ENCODE measurements at regions not wholly inside any gene's neighbourhood (a gene's known extent, or its start where the extent isn't known, plus 50 kb on each side); places are given as distances from the start of the nearest gene placed in this dataset.

DNA sequence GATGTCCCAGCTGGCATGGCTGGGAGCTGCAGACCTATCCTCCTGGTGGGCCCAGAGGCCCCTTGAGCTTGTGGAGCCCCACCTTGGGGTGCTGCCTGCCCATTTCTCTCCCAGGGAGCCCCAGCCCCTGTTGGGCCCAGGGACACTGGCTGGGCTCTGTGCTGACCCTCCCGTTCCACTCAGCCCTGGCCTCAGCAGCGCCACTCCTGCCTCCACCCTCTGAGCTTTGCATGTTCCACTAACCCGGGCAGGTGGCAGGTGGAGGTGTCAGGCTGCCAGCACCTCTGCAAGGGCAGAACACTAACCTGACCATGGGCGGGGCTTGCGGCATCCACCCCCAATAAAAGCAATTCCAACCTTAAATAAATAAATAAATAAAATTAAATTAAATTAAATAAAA is 299.2 kb downstream of the LRIG3 start:
- ATAC-seq (ENCODE audit: poor library complexity) (no peak), DNase-seq (no peak)
- Histone ChIP-seq H3K27me3 (ENCODE audit: control insufficient read depth in 1 of 2, insufficient read depth in 2 of 2, low read length in 2 of 2) (no peaks in the 10 kb centered on the region), H3K4me3 (ENCODE audit: low read length) (no peak overlapping the region), H3K9me3 (ENCODE audit: control insufficient read depth in 1 of 2, insufficient read depth in 1 of 2, low read length in 2 of 2) (peaks cover 0 to 6% of the 10 kb centered on the region in 2 experiments), H3K4me1 (ENCODE audit: insufficient read depth, low read length) (no peaks in the 10 kb centered on the region), H3K36me3 (ENCODE audit: insufficient read depth, low read length) (no peaks in the 10 kb centered on the region), H3K27ac (ENCODE audit: low read depth in 1 of 2, low read length in 2 of 2) (no peak overlapping the region)
- CTCF ChIA-PET = no interaction called here
- no peak for TF ChIP-seq CTCF (IDR thresholded peaks at IDR 0.05)
- intact Hi-C loops (cut with DNase I, micrococcal nuclease) = no loop called here
- H3K4me1 Mint-ChIP-seq (ENCODE audit: low read depth) = no peaks in the 10 kb centered on the region
- no peak overlapping the region for H3K4me3 Mint-ChIP-seq
- H3K27me3 Mint-ChIP-seq = no peaks in the 10 kb centered on the region
- H3K27ac Mint-ChIP-seq = no peak overlapping the region
- no peaks in the 10 kb centered on the region for H3K36me3 Mint-ChIP-seq (ENCODE audit: low read depth)
- H3K9me3 Mint-ChIP-seq = peaks cover 2% of the 10 kb centered on the region
- POLR2A ChIA-PET = no interaction called here

DNA sequence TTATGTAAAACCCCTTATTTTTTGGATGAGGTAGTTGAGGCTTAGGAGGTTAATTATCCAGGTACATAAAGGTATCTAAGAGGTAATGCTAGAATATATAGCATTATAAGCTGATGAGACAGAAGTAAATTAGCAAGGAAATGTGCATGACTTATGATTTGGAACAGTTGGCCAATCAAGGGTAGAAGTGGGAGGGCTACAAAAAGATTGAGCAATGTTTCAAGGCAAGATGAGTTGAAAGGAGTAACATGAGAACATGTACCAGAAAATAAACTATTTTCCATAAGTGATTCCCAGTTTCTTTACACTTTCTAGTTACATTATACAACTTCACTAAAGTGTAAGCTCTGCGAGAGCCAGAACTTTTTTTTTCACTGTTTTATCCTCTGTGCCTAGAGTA is 290.9 kb downstream of the LRIG3 start:
- Mint-ChIP-seq H3K4me1 (ENCODE audit: low read depth) (no peaks in the 10 kb centered on the region), H3K27me3 (no peaks in the 10 kb centered on the region), H3K36me3 (ENCODE audit: low read depth) (no peaks in the 10 kb centered on the region), H3K9me3 (peaks cover 2% of the 10 kb centered on the region), H3K4me3 (no peak overlapping the region), H3K27ac (no peak overlapping the region)
- POLR2A ChIA-PET = no interaction called here
- CTCF ChIA-PET = no interaction called here
- peaks cover 4% of the 10 kb centered on the region in 2 experiments for H3K9me3 ChIP-seq (ENCODE audit: control insufficient read depth in 1 of 2, insufficient read depth in 1 of 2, low read length in 2 of 2)
- no peak for TF ChIP-seq CTCF (IDR thresholded peaks at IDR 0.05)
- H3K4me3 ChIP-seq (ENCODE audit: low read length) = no peak overlapping the region
- no peak for DNase-seq
- no peaks in the 10 kb centered on the region for H3K27me3 ChIP-seq (ENCODE audit: control insufficient read depth in 1 of 2, insufficient read depth in 2 of 2, low read length in 2 of 2)
- H3K4me1 ChIP-seq (ENCODE audit: insufficient read depth, low read length) = no peaks in the 10 kb centered on the region
- H3K36me3 ChIP-seq (ENCODE audit: insufficient read depth, low read length) = no peaks in the 10 kb centered on the region
- intact Hi-C loops (cut with DNase I, micrococcal nuclease) = no loop called here
- no peak for ATAC-seq (ENCODE audit: poor library complexity)
- H3K27ac ChIP-seq (ENCODE audit: low read depth in 1 of 2, low read length in 2 of 2) = no peak overlapping the region

GRCh38 chr12:58633479-58633878 is 286.8 kb downstream of the LRIG3 start:
- Mint-ChIP-seq H3K4me1 (ENCODE audit: low read depth) (no peaks in the 10 kb centered on the region), H3K9me3 (peaks cover 3% of the 10 kb centered on the region), H3K27ac (no peak overlapping the region), H3K4me3 (no peak overlapping the region), H3K27me3 (no peaks in the 10 kb centered on the region), H3K36me3 (ENCODE audit: low read depth) (no peaks in the 10 kb centered on the region)
- CTCF ChIA-PET = no interaction called here
- intact Hi-C loops (cut with DNase I, micrococcal nuclease) = no loop called here
- ATAC-seq (ENCODE audit: poor library complexity) (no peak), DNase-seq (no peak)
- H3K27ac ChIP-seq (ENCODE audit: low read depth in 1 of 2, low read length in 2 of 2) = no peak overlapping the region
- no peaks in the 10 kb centered on the region for H3K27me3 ChIP-seq (ENCODE audit: control insufficient read depth in 1 of 2, insufficient read depth in 2 of 2, low read length in 2 of 2)
- no peaks in the 10 kb centered on the region for H3K4me1 ChIP-seq (ENCODE audit: insufficient read depth, low read length)
- H3K9me3 ChIP-seq (ENCODE audit: control insufficient read depth in 1 of 2, insufficient read depth in 1 of 2, low read length in 2 of 2) = peaks cover 4 to 9% of the 10 kb centered on the region in 2 experiments
- POLR2A ChIA-PET = no interaction called here
- no peak for TF ChIP-seq CTCF (IDR thresholded peaks at IDR 0.05)
- no peaks in the 10 kb centered on the region for H3K36me3 ChIP-seq (ENCODE audit: insufficient read depth, low read length)
- no peak overlapping the region for H3K4me3 ChIP-seq (ENCODE audit: low read length)
